HG02884 (cell line): ENCODE measurements at regions not wholly inside any gene's neighbourhood (a gene's known extent, or its start where the extent isn't known, plus 50 kb on each side); places are given as distances from the start of the nearest gene placed in this dataset.

Experiments used
- ATAC-seq: cut with Tn5 transposase; IDR thresholded peaks from one replicate; pipeline ENCODE4 v1.9.1; 2021; ENCODE audit warnings: mild to moderate bottlenecking, moderate library complexity; ENCODE audit not compliant: unreplicated experiment

GRCh38 chr1:29638281-29638680 lies 402.0 kb downstream of the PTPRU start:
- ATAC-seq, result no peak

GRCh38 chr1:29636936-29637335 lies 400.6 kb downstream of the PTPRU start:
- no peak for ATAC-seq

- no peak for ATAC-seq
These were observed 399.4 kb downstream of the PTPRU start for GRCh38 chr1:29635501-29636263.

- ATAC-seq, result no peak
These were observed 398.5 kb downstream of the PTPRU start for GRCh38 chr1:29634746-29635335.

GRCh38 chr1:29634324-29634723 lies 398.0 kb downstream of the PTPRU start:
- no peak for ATAC-seq

GRCh38 chr1:29633771-29634170 lies 397.4 kb downstream of the PTPRU start:
- no peak for ATAC-seq

GRCh38 chr1:29632806-29633615 lies 396.7 kb downstream of the PTPRU start:
- ATAC-seq, result no peak

- no peak for ATAC-seq
These were observed 395.8 kb downstream of the PTPRU start for GRCh38 chr1:29631836-29632805.

GRCh38 chr1:29631361-29631760 lies 395.0 kb downstream of the PTPRU start:
- no peak for ATAC-seq

- no peak for ATAC-seq
These were observed 394.4 kb downstream of the PTPRU start for GRCh38 chr1:29630756-29631155.

- ATAC-seq, result no peak
These were observed 393.6 kb downstream of the PTPRU start for GRCh38 chr1:29629814-29630516.

GRCh38 chr1:29629401-29629800 lies 393.1 kb downstream of the PTPRU start:
- no peak for ATAC-seq

- ATAC-seq, result no peak
These were observed 391.9 kb downstream of the PTPRU start for GRCh38 chr1:29628190-29628589.

GRCh38 chr1:29626726-29627125 lies 390.4 kb downstream of the PTPRU start:
- no peak for ATAC-seq

GRCh38 chr1:29626066-29626465 lies 389.7 kb downstream of the PTPRU start:
- ATAC-seq, result no peak

- no peak for ATAC-seq
These were observed 388.7 kb downstream of the PTPRU start for GRCh38 chr1:29625084-29625420.

GRCh38 chr1:29624320-29625083 lies 388.2 kb downstream of the PTPRU start:
- ATAC-seq, result no peak

- no peak for ATAC-seq
These were observed 387.2 kb downstream of the PTPRU start for GRCh38 chr1:29623501-29623900.

GRCh38 chr1:29621826-29622435 lies 385.6 kb downstream of the PTPRU start:
- no peak for ATAC-seq
